NCI-H2227 treated with DMSO at 0.1 percent for 48 hours (cell line): ENCODE measurements at regions not wholly inside any gene's neighbourhood (a gene's known extent, or its start where the extent isn't known, plus 50 kb on each side); places are given as distances from the start of the nearest gene placed in this dataset.

ENCODE experiments used
- DNase-seq: peaks from one replicate; lab custom pipeline; 2025; lab: John Stamatoyannopoulos, UW

- DNase-seq: no peak
These were observed 50.4 kb upstream of the NEO1 start for GRCh38 chr15:73001840-73002239.

GRCh38 chr15:73000293-73000692, 52.0 kb upstream of the NEO1 start:
- no peak for DNase-seq

- DNase-seq: no peak
These were observed 52.7 kb upstream of the NEO1 start for GRCh38 chr15:72999586-72999985.

- DNase-seq: peak; percentile 13
These were observed 53.4 kb upstream of the NEO1 start for GRCh38 chr15:72998681-72999466.

- DNase-seq: no peak
These were observed 54.0 kb upstream of the NEO1 start for GRCh38 chr15:72998226-72998625.

- DNase-seq: no peak
These were observed 56.4 kb upstream of the NEO1 start for GRCh38 chr15:72995849-72996248.

- DNase-seq: peak; percentile 33
These were observed 57.6 kb upstream of the NEO1 start for GRCh38 chr15:72994534-72995177.

GRCh38 chr15:72992841-72993252, 59.4 kb upstream of the NEO1 start:
- no peak for DNase-seq

- DNase-seq: no peak
These were observed 61.2 kb upstream of the NEO1 start for GRCh38 chr15:72991026-72991425.

GRCh38 chr15:72983801-72984545, 68.3 kb upstream of the NEO1 start:
- DNase-seq: no peak

GRCh38 chr15:72982714-72983113, 69.5 kb upstream of the NEO1 start:
- DNase-seq: no peak

GRCh38 chr15:72980661-72981060, 71.6 kb upstream of the NEO1 start:
- DNase-seq: no peak

GRCh38 chr15:72979791-72980190, 72.5 kb upstream of the NEO1 start:
- no peak for DNase-seq

- no peak for DNase-seq
These were observed 73.0 kb upstream of the NEO1 start for GRCh38 chr15:72979308-72979707.

GRCh38 chr15:72978223-72978622, 74.0 kb upstream of the NEO1 start:
- DNase-seq: no peak

- DNase-seq: no peak
These were observed 79.9 kb upstream of the NEO1 start for GRCh38 chr15:72972362-72972761.

GRCh38 chr15:72971766-72972165, 80.5 kb upstream of the NEO1 start:
- no peak for DNase-seq

GRCh38 chr15:72970933-72971760, 81.1 kb upstream of the NEO1 start:
- DNase-seq: peak; percentile 33

GRCh38 chr15:72968531-72968922, 83.7 kb upstream of the NEO1 start:
- peak; percentile 62 for DNase-seq

- DNase-seq: no peak
These were observed 84.3 kb upstream of the NEO1 start for GRCh38 chr15:72967811-72968530.

GRCh38 chr15:72967397-72967796, 84.9 kb upstream of the NEO1 start:
- DNase-seq: no peak
